ENCODE measurements at regions not wholly inside any gene's neighbourhood (a gene's known extent, or its start where the extent isn't known, plus 50 kb on each side); places are given as distances from the start of the nearest gene placed in this dataset.

- no peak for DNase-seq (ENCODE audit: extremely low read depth, low read depth)
- TF ChIP-seq CTCF (IDR thresholded peaks at IDR 0.05; ENCODE audit: low read depth, low read length), result no peak
Observed at GRCh38 chr1:5364591-5364990, 627.6 kb downstream of the NPHP4 start.

DNA sequence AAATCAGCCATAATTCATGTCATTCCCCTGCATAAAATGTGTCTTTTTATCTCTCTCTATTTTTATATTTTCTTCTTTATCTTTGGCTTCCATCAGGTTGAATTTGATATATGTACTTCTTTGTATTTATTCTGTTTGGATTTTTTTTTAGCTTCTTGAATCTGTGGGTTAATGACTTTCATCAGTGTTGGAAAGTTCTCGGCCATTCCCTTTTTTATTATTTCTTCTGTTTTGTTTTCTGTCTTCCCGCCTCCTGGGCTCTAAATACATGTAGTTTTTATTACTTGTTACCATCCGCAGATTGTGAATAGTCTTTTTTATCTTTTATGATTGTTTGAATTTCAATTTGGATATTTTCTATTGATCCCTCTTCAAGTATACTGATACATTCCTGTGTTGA, 637.5 kb downstream of the NPHP4 start:
- no peak for DNase-seq (ENCODE audit: extremely low read depth, low read depth)
- no peak for TF ChIP-seq CTCF (IDR thresholded peaks at IDR 0.05; ENCODE audit: low read depth, low read length)

DNA sequence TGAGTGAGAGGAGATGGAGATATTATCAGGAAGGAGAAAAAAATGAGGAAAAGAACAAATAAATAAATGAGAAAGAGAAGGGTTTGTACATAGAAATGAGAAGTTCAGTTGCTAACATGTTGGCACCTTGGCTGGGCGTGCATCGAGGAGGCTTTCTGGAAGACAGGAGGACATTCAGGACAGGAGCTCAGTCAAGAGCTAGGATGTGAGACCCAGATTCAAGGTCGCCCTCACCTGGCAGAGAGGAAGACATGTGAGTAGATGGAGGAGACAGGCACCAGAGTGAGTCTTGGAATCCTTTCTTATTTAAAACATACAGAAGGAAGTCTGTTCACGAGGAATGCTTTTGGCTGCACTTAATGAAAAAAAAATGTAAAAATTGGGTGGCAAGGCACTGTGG, 640.9 kb downstream of the NPHP4 start:
- DNase-seq (ENCODE audit: extremely low read depth, low read depth), result no peak
- no peak for TF ChIP-seq CTCF (IDR thresholded peaks at IDR 0.05; ENCODE audit: low read depth, low read length)

DNA sequence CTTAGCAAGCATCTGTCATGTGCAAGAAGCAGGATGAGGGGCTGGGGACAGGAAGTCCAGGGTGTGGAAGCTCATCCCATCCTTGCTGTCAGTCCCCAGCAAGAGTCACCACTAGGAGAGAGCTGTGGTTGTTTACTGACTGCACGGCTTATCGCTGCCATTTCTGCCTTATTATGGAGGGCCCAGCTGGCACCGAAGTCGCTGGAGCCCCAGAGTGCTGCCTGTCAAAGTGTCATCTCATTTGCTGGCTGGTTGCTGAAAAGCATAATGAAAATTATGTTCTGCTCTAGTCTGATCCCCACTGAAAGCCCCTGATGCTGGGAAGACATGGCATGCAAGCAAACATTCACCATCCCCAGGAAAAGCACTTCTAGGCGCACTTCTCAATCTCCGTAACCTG, 642.7 kb downstream of the NPHP4 start:
- no peak for TF ChIP-seq CTCF (IDR thresholded peaks at IDR 0.05; ENCODE audit: low read depth, low read length)
- DNase-seq (ENCODE audit: extremely low read depth, low read depth), result no peak

- no peak for TF ChIP-seq CTCF (IDR thresholded peaks at IDR 0.05; ENCODE audit: low read depth, low read length)
- no peak for DNase-seq (ENCODE audit: extremely low read depth, low read depth)
Observed at GRCh38 chr1:5348732-5349465, 643.3 kb downstream of the NPHP4 start.

GRCh38 chr1:5347726-5348125, 644.5 kb downstream of the NPHP4 start:
- no peak for TF ChIP-seq CTCF (IDR thresholded peaks at IDR 0.05; ENCODE audit: low read depth, low read length)
- DNase-seq (ENCODE audit: extremely low read depth, low read depth), result no peak

DNA sequence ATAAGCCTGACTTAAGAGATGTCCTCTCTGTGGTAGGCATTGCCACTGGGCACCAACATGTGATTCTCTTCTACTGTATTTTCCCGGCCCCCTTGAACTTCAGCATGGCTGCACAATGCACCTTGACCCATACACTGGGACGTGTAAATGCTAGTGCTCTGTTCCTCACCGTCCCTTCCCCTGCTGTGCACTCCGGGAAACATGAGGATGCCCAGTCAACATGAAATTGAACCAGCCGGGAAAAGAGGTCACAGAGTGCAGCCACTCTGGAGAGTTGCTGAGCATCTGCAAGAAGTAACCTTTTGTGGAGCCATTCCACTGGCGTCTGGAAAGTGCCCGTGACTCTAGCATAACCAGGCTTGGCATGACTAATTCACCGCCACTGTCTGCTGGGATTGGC, 646.7 kb downstream of the NPHP4 start:
- no peak for TF ChIP-seq CTCF (IDR thresholded peaks at IDR 0.05; ENCODE audit: low read depth, low read length)
- DNase-seq (ENCODE audit: extremely low read depth, low read depth), result no peak

Data from AG09319 (cell line).